K562 (cell line): ENCODE measurements at regions not wholly inside any gene's neighbourhood (a gene's known extent, or its start where the extent isn't known, plus 50 kb on each side); places are given as distances from the start of the nearest gene placed in this dataset.
"Not testable (repeated sequence)": the region's sequence is repeated elsewhere in the genome, so short reads cannot be mapped to it uniquely, and the experiment has no call there.

ENCODE experiments used
- ATAC-seq: fragments of 200-7000 bp; cut with Tn5 transposase; 3 replicates; pipeline ENCODE4 v1.9.1; 2020; ENCODE audit warnings: moderate library complexity
- BruUV-seq: library from RNA; stranded (reverse); fragments of 400-500 nt; replicated peaks from 2 replicates; lab custom pipeline; 2021; lab: Mats Ljungman, UMichigan
- CTCF ChIA-PET: fragments of 300-600 bp; formaldehyde crosslinking; extraction: SDS; loops from one replicate; lab custom pipeline; 2021; ENCODE audit warnings: low intra/inter-chr PET ratio; lab: Yijun Ruan, JAX
- POLR2A ChIA-PET: fragments of 300-600, 350-650 bp; sonication (Branson Sonifier 250); formaldehyde crosslinking; extraction: SDS; loops from one replicate; lab custom pipeline; 2021; ENCODE audit warnings: antibody characterized with exemption, inconsistent platforms; lab: Yijun Ruan, JAX
- DNase-seq, 4 experiments: peaks; one replicate each; pipeline versions ENCODE4 v3.0.0 to v3.0.0-alpha.2; 2011 to 2018; ENCODE audit warnings: low spot score in 3 of 4, mixed read lengths in 3 of 4; ENCODE audit errors: extremely low read depth in 1 of 4
- FAIRE-seq: peaks from 2 replicates; lab custom pipeline; 2011; peaks lifted over from hg19 to GRCh38; lab: Jason Lieb, UNC
- H2AFZ ChIP-seq: 2 replicates; pipeline ENCODE4 v1.6.0; 2011; ENCODE audit warnings: low read depth, low read length, control low read depth, inconsistent platforms
- H3K27ac ChIP-seq: fragments of 200-600 bp; 3 replicates; pipeline ENCODE4 v1.8.0; 2011; ENCODE audit warnings: low read depth, mild to moderate bottlenecking, control low read depth, inconsistent platforms, low read length, moderate library complexity, mixed read lengths; ENCODE audit errors: extremely low read depth
- H3K27me3 ChIP-seq, 2 experiments: fragments of 300-600 bp in 1 of 2; 2 replicates in 1 of 2; 3 replicates in 1 of 2; pipeline versions ENCODE4 v1.6.0 to v1.8.0; 2011; ENCODE audit warnings: inconsistent platforms in 2 of 2, low read length in 2 of 2, mild to moderate bottlenecking in 1 of 2, mixed read lengths in 1 of 2, moderate library complexity in 1 of 2; ENCODE audit not compliant: control insufficient read depth in 2 of 2, insufficient read depth in 2 of 2
- H3K36me3 ChIP-seq: fragments of 300-600 bp; 3 replicates; pipeline ENCODE4 v1.8.0; 2011; ENCODE audit warnings: mild to moderate bottlenecking, low read length, inconsistent platforms; ENCODE audit not compliant: control insufficient read depth, insufficient read depth
- H3K4me1 ChIP-seq, 2 experiments: fragments of 200-600 bp in 1 of 2; replicated peaks in 1 of 2; 2 replicates in 1 of 2; 3 replicates in 1 of 2; pipeline versions ENCODE4 v1.5.1 to v1.8.0; 2011; ENCODE audit warnings: inconsistent platforms in 2 of 2, low read length in 2 of 2, mild to moderate bottlenecking in 1 of 2, mixed read lengths in 1 of 2, moderate library complexity in 1 of 2; ENCODE audit not compliant: control insufficient read depth in 2 of 2, insufficient read depth in 2 of 2
- H3K4me2 ChIP-seq: 2 replicates; pipeline ENCODE4 v1.6.1; 2011; ENCODE audit warnings: low read length, control low read depth, inconsistent platforms, mixed read lengths; ENCODE audit not compliant: insufficient read depth
- H3K4me3 ChIP-seq: fragments of 200-600 bp; sonication (generic), shearing (Covaris generic); 2 replicates; pipeline ENCODE4 v1.5.1; 2016; ENCODE audit warnings: control low read depth, inconsistent platforms
- H3K79me2 ChIP-seq: fragments of 200-600 bp; 3 replicates; pipeline ENCODE4 v1.8.0; 2011; ENCODE audit warnings: low read length, inconsistent platforms; ENCODE audit not compliant: control insufficient read depth, insufficient read depth
- H3K9ac ChIP-seq, 2 experiments: 2 replicates each; pipeline versions ENCODE4 v1.6.0 to v1.6.1; 2011; ENCODE audit warnings: low read depth in 2 of 2, low read length in 2 of 2, control low read depth in 1 of 2, inconsistent platforms in 1 of 2, mild to moderate bottlenecking in 1 of 2, mixed read lengths in 1 of 2; ENCODE audit not compliant: insufficient read depth in 1 of 2
- H3K9me1 ChIP-seq: one replicate; pipeline ENCODE4 v1.6.0; 2011; ENCODE audit warnings: inconsistent platforms, mild to moderate bottlenecking, low read length, moderate library complexity; ENCODE audit not compliant: control insufficient read depth, insufficient read depth
- H3K9me3 ChIP-seq: replicated peaks from 2 replicates; pipeline ENCODE4 v1.5.1; 2011; ENCODE audit warnings: low read depth, low read length, inconsistent platforms; ENCODE audit not compliant: control insufficient read depth, insufficient read depth
- H4K20me1 ChIP-seq: replicated peaks from 2 replicates; pipeline ENCODE4 v1.6.1; 2011; ENCODE audit warnings: low read length, inconsistent platforms, mixed read lengths; ENCODE audit not compliant: control insufficient read depth, insufficient read depth
- WGBS: fragments of 100-300 bp; shearing (Covaris generic); methylation state at CpG from one replicate; pipeline ENCODE4 v1.1.6; 2016; ENCODE audit warnings: low coverage, mixed read lengths; ENCODE audit not compliant: insufficient coverage; ENCODE audit errors: missing lambda C conversion rate; 5-methylcytosine and 5-hydroxymethylcytosine counted together
- in situ Hi-C: fragments of 300-500 bp; cut with MboI; formaldehyde crosslinking; loops from 4 replicates; pipeline ENCODE4 v1.15.0; 2018; ENCODE audit warnings: inconsistent platforms, mixed read lengths
- intact Hi-C: fragments of 100-400 bp; cut with micrococcal nuclease; formaldehyde crosslinking; loops from 2 replicates; pipeline ENCODE4 v1.14.2; 2022

- BruUV-seq, H3K9ac ChIP-seq, H3K4me3 ChIP-seq, POLR2A ChIA-PET, H3K9me3 ChIP-seq, H3K79me2 ChIP-seq, H3K36me3 ChIP-seq, H3K4me2 ChIP-seq, ATAC-seq, in situ Hi-C loops, H2AFZ ChIP-seq, H3K27ac ChIP-seq, FAIRE-seq, DNase-seq, CTCF ChIA-PET, H4K20me1 ChIP-seq, intact Hi-C loops, H3K9me1 ChIP-seq, H3K4me1 ChIP-seq, H3K27me3 ChIP-seq: not testable (repeated sequence)
- WGBS: 2% methylated on average over 2 of the region's 3 CpGs
Measured at GRCh38 chr15:20297603-20298123, 243.9 kb downstream of the GOLGA6L6 start.

GRCh38 chr15:20296261-20296660 lies 245.3 kb downstream of the GOLGA6L6 start:
- FAIRE-seq, CTCF ChIA-PET, H3K27ac ChIP-seq, BruUV-seq, H3K27me3 ChIP-seq, intact Hi-C loops, H4K20me1 ChIP-seq, in situ Hi-C loops, H3K36me3 ChIP-seq, ATAC-seq, H3K9me1 ChIP-seq, H3K9ac ChIP-seq, H2AFZ ChIP-seq, POLR2A ChIA-PET, H3K4me1 ChIP-seq, H3K4me2 ChIP-seq, DNase-seq, H3K79me2 ChIP-seq, H3K9me3 ChIP-seq, H3K4me3 ChIP-seq: not testable (repeated sequence)
- 4% methylated on average over 8 of the region's 8 CpGs for WGBS
